ENCODE measurements at regions not wholly inside any gene's neighbourhood (a gene's known extent, or its start where the extent isn't known, plus 50 kb on each side); places are given as distances from the start of the nearest gene placed in this dataset.

DNA sequence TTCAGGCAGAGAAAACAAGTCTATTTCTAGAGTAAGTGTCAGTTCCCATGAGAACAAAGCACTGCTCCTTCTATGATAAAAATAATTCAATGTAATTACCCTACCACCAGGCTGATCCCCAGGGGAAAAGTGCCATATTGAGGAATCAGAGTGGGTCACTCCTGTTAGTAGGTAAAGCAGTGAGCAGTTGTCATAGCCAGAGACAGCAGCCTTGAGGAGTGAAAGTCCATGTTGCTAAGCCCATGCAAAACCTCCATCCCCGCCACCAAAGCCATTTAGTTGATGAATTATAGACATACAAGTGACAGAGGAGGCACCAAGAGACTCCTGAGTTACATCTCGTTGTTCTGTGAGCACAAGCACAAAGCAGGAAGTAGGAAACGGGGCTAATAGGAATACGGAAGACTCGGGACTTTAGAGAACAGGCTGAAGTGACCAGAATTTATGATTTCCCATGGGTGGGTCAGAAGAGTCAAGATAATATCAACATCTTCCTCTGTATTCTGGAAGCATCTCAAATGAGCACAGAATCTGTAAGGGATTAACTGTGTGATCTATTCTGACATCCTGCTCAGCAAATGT, 197.9 kb downstream of the MAFB start:
- TF ChIP-seq EZH2 (IDR thresholded peaks at IDR 0.05; ENCODE audit: borderline replicate concordance, low read depth, low read length, severe bottlenecking), result no peak
- TF ChIP-seq JUN (IDR thresholded peaks at IDR 0.05; ENCODE audit: borderline replicate concordance, insufficient read depth, insufficient read length, low read depth), result no peak
- TF ChIP-seq POLR2A (IDR thresholded peaks at IDR 0.05; ENCODE audit: low read depth, low read length), result no peak
- TF ChIP-seq, protein P1, sequence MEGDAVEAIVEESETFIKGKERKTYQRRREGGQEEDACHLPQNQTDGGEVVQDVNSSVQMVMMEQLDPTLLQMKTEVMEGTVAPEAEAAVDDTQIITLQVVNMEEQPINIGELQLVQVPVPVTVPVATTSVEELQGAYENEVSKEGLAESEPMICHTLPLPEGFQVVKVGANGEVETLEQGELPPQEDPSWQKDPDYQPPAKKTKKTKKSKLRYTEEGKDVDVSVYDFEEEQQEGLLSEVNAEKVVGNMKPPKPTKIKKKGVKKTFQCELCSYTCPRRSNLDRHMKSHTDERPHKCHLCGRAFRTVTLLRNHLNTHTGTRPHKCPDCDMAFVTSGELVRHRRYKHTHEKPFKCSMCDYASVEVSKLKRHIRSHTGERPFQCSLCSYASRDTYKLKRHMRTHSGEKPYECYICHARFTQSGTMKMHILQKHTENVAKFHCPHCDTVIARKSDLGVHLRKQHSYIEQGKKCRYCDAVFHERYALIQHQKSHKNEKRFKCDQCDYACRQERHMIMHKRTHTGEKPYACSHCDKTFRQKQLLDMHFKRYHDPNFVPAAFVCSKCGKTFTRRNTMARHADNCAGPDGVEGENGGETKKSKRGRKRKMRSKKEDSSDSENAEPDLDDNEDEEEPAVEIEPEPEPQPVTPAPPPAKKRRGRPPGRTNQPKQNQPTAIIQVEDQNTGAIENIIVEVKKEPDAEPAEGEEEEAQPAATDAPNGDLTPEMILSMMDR (IDR thresholded peaks at IDR 0.05; ENCODE audit: extremely low read depth in 1 of 2, insufficient read depth in 1 of 2, low read depth in 1 of 2, low read length in 2 of 2), result no peak
- no peak for TF ChIP-seq POLR2AphosphoS5 (IDR thresholded peaks at IDR 0.05; ENCODE audit: insufficient read depth, low read depth, low read length)
- TF ChIP-seq, protein P2, sequence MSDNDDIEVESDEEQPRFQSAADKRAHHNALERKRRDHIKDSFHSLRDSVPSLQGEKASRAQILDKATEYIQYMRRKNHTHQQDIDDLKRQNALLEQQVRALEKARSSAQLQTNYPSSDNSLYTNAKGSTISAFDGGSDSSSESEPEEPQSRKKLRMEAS (IDR thresholded peaks at IDR 0.05; ENCODE audit: insufficient read depth, insufficient read length), result no peak
